Stimulated activated CD4-positive, alpha-beta T cell treated with anti-CD3 and anti-CD28 coated beads, Interleukin-4, amount 100 ng/mL, for 24 hours (primary cell): ENCODE measurements at regions not wholly inside any gene's neighbourhood (a gene's known extent, or its start where the extent isn't known, plus 50 kb on each side); places are given as distances from the start of the nearest gene placed in this dataset.

Experiments used
- DNase-seq: peaks from one replicate; pipeline ENCODE4 v3.0.0-alpha.2; 2020

- DNase-seq: no peak
Observed at GRCh38 chr9:84187090-84187489, 153.5 kb downstream of the SLC28A3 start.

GRCh38 chr9:84189904-84190303 lies 150.7 kb downstream of the SLC28A3 start:
- DNase-seq: no peak

GRCh38 chr9:84190411-84190810 lies 150.1 kb downstream of the SLC28A3 start:
- DNase-seq: no peak

GRCh38 chr9:84206801-84207370 lies 133.7 kb downstream of the SLC28A3 start:
- no peak for DNase-seq

- no peak for DNase-seq
Observed at GRCh38 chr9:84207491-84207951, 133.0 kb downstream of the SLC28A3 start.

GRCh38 chr9:84212246-84212645 lies 128.3 kb downstream of the SLC28A3 start:
- DNase-seq: no peak

- DNase-seq: no peak
Observed at GRCh38 chr9:84212982-84213381, 127.6 kb downstream of the SLC28A3 start.

- no peak for DNase-seq
Observed at GRCh38 chr9:84216151-84216550, 124.4 kb downstream of the SLC28A3 start.

- DNase-seq: no peak
Observed at GRCh38 chr9:84218322-84218721, 122.2 kb downstream of the SLC28A3 start.

GRCh38 chr9:84224246-84224645 lies 116.3 kb downstream of the SLC28A3 start:
- DNase-seq: no peak
